ENCODE measurements at regions not wholly inside any gene's neighbourhood (a gene's known extent, or its start where the extent isn't known, plus 50 kb on each side); places are given as distances from the start of the nearest gene placed in this dataset.

DNA sequence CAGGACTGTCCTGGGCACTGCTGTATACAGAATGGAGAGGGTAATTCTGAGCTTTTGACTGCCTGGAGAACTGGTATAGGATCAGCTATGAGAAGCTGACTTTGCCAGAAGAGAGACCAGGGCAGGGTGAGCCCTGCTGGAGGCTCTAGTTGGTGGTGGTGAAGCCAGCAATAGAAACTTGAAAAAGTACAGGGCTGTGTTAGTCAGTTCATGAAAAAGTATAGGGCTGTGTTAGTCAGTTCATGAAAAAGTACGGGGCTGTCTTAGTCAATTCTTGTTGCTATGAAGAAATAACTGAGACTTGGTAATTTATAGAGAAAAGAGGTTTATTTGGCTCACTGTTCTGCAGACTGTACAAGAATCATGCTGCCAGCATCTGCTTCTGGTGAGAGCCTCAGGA is 63.5 kb upstream of the C2CD4B start:
- TF ChIP-seq SMC3 (conservative IDR thresholded peaks at IDR 0.05; ENCODE audit: poor library complexity) (no peak), EP300 (conservative IDR thresholded peaks at IDR 0.05; ENCODE audit: poor library complexity, severe bottlenecking) (no peak)
- TF ChIP-seq, protein P1, sequence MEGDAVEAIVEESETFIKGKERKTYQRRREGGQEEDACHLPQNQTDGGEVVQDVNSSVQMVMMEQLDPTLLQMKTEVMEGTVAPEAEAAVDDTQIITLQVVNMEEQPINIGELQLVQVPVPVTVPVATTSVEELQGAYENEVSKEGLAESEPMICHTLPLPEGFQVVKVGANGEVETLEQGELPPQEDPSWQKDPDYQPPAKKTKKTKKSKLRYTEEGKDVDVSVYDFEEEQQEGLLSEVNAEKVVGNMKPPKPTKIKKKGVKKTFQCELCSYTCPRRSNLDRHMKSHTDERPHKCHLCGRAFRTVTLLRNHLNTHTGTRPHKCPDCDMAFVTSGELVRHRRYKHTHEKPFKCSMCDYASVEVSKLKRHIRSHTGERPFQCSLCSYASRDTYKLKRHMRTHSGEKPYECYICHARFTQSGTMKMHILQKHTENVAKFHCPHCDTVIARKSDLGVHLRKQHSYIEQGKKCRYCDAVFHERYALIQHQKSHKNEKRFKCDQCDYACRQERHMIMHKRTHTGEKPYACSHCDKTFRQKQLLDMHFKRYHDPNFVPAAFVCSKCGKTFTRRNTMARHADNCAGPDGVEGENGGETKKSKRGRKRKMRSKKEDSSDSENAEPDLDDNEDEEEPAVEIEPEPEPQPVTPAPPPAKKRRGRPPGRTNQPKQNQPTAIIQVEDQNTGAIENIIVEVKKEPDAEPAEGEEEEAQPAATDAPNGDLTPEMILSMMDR (IDR thresholded peaks at IDR 0.05; ENCODE audit: poor library complexity, severe bottlenecking): no peak
